PFSK-1 (cell line): ENCODE measurements at regions not wholly inside any gene's neighbourhood (a gene's known extent, or its start where the extent isn't known, plus 50 kb on each side); places are given as distances from the start of the nearest gene placed in this dataset.

Source experiments
- FOXP2 ChIP-seq: optimal IDR thresholded peaks from 2 replicates; pipeline ENCODE3; 2011; ENCODE audit warnings: borderline replicate concordance, control low read depth, inconsistent platforms; ENCODE audit not compliant: insufficient read depth; ENCODE audit errors: extremely low read length, extremely low read depth
- POLR2AphosphoS5 ChIP-seq: IDR thresholded peaks from 2 replicates; pipeline ENCODE4 v1.6.1; 2012; ENCODE audit warnings: low read depth, mild to moderate bottlenecking, control low read depth, low read length, moderate library complexity

DNA sequence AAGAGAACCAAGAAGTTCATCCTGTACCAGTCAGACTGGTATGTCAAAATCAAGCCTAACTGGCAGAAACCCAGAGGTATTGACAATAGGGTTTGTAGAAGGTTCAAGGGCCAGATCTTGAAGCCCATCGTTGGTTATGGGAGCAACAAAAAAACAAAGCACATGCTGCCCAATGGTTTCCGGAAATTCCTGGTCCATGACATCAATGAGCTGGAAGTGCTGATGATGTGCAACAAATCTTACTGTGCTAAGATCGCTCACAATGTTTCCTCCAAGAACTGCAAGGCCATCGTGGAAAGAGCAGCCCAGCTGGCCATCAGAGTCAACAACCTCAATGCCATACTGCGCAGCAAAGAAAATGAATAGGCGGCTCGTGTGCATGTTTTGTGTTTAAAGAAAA lies 172.7 kb upstream of the MED14 start:
- TF ChIP-seq POLR2AphosphoS5 (no peak), FOXP2 (no peak)
